HG03103 (cell line): ENCODE measurements at regions not wholly inside any gene's neighbourhood (a gene's known extent, or its start where the extent isn't known, plus 50 kb on each side); places are given as distances from the start of the nearest gene placed in this dataset.

Source experiments
- ATAC-seq: cut with Tn5 transposase; IDR thresholded peaks from one replicate; pipeline ENCODE4 v1.9.1; 2021; ENCODE audit warnings: low read depth; ENCODE audit not compliant: unreplicated experiment

- ATAC-seq = no peak
Observed at GRCh38 chr21:41689289-41689583, 77.6 kb downstream of the RIPK4 start.

DNA sequence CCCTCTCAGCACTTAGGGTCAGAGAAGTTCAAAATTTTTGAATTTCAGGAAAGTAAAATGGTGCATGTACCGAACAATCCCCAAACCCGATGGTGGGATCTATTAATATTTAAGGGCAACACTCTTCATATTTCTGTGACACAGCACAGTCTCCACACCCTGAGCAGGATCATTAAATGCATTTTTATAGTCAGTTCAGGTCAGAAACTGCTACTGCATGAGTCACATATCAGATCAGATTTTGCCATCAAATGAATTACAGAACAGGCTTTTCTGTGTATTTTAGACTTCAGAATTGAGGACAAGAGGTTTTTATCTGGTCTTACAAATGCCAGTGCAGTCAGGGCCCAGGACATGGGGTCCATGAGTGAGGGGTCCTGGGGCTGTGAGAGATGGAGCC is 79.2 kb downstream of the RIPK4 start:
- ATAC-seq = no peak

- no peak for ATAC-seq
Observed at GRCh38 chr21:41686664-41687063, 80.2 kb downstream of the RIPK4 start.

DNA sequence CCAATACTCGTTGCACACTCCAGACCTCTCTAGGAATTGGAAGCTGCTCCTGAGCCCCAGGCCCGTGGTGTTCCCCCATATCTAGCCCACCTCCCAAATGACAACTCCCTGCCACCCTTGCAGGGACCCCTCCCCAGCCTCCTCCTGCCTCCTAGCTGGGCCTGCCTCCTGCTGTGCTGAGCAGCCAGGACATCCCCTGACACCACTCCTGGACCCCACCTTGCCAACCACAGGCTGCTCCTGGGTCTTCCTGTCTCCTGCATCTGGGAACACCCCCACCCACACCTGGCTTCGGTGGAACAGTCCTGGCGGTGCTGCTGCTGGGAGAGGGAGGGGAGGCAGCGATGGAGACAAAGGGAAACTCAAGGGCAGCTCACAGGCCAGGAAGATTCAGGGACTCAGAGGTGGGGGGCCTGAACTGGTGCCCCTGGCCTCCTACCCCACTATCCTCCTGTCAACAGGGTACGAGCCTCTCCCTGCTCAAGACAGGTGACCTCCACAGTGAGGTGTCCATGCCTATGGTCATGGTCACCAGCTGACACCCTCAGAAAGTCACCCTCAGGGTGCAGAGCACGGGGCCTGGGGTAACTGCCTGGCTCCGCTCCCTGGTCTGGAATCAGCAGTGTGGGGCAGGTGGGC is 81.2 kb downstream of the RIPK4 start:
- no peak for ATAC-seq

GRCh38 chr21:41684381-41685245 is 82.2 kb downstream of the RIPK4 start:
- no peak for ATAC-seq

DNA sequence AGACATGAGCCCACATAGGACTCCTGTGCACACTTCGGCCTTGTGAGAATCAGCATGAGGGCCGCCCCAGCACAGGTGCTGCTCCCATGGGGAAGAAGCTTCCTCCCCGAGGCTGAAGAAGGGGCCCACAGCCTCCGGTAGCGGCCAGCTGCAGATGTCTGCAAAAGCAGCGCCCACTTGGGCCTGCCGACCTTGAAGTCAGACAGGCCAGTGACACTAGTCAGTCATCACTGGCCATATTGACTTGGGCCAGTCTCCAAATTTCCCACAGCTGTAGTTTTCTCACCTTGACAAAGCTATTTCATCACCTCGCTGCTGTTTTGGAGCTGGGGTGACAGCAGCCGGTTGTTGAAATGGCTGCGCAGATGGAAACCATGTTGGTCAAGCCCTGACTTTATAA is 83.0 kb downstream of the RIPK4 start:
- no peak for ATAC-seq

- no peak for ATAC-seq
Observed at GRCh38 chr21:41682719-41683179, 84.1 kb downstream of the RIPK4 start.

GRCh38 chr21:41681939-41682718 is 84.7 kb downstream of the RIPK4 start:
- no peak for ATAC-seq

DNA sequence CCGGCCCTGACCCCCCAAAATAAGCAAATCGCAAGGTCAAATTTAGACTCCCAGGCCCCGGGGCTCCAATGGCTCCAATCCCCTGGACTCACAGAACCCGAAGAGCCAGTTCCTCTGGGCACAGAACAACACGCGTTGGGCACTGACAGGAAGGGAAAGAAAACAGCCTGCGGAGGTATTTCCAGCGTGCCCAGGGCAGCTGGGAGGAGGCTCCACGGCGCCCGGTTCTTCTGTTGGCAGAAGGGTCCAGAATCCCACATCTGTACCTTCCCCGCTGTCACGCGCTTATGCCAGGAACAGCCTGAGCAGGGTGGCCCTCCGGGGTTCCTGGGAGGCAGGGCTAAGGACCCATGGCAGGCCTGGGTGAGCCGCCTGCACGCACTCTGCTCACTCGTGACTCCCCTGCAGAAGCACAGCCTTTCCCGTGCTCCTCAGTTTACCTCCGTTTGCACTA is 85.5 kb downstream of the RIPK4 start:
- no peak for ATAC-seq

DNA sequence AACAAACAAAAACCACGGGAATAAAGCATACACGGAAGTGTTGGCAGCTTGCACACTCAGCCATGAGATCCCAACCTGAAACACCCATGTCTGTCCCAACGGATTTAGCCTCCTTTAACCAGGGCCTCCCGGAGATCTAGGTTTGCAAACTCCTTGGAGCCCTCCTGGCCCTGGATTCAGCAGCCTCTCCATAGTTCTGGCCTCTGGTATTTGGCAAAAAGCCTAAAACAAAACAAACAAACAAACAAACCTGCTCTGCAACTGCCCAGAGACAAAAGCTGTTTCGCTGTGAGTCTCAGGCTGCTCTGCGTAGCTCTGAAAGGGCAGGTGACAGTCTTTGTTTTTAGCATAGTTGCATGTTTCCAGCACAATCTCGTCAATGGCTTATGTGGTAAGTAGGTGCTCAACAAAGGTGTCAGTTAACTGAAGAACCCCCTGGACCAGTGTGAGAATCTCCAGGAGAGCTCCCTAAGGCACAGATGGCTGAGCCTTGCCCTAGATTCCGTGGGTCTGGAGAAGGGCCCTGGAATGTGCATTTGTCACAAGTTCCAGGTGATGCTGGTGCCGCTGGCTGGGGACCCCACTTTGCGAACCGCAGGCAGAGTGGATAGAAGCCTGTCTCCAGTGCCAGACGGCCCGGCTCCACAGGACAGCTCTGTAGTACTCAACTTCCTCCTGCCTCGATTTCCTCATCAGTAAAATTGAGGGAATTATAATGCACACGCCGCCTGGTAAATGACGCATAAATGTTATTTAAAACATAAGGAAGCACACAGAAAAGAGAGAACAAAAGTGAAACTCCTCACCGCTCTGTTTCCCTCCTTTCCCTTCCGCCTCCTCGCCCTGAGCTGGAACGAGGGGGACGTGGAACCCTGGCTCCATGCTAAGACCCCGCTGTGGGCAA is 86.2 kb downstream of the RIPK4 start:
- no peak for ATAC-seq

DNA sequence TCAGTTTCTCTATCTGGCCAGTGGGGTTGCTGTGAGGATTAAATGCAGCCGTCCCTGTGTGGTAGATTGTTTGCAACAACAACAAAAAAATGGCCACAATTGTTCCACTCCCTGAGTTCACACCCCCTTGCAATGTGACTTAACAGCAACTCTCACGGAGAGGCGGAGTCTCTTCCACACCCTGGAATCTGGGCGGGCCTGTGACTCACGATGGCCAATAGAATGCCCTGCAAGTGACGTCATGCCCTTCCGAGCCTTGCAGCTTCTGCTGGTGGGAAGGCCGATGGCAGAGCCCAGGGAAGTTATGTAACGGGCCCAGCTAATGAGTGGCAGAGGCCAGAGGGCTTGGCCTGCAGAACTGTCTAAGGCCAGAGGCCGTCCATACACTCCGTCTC is 87.9 kb downstream of the RIPK4 start:
- ATAC-seq = no peak

- no peak for ATAC-seq
Observed at GRCh38 chr21:41678016-41678923, 88.6 kb downstream of the RIPK4 start.

DNA sequence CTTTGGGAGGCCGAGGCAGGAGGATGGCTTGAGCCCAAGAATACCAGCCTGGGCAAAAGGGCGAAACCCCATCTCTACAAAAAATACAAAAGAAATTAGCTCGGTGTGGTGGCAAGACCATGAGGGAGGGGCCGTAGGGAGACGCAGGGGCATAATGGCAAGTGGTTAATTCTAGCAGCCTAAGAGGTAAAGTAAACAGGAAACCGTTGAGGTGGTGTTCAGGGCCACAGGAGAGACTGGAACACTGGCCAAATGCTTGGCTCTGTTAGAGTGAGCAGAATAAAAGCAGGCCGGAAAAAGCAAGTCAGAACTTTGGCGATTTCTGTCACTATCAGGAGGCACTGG is 89.2 kb downstream of the RIPK4 start:
- ATAC-seq = no peak

GRCh38 chr21:41676198-41676597 is 90.7 kb downstream of the RIPK4 start:
- no peak for ATAC-seq

DNA sequence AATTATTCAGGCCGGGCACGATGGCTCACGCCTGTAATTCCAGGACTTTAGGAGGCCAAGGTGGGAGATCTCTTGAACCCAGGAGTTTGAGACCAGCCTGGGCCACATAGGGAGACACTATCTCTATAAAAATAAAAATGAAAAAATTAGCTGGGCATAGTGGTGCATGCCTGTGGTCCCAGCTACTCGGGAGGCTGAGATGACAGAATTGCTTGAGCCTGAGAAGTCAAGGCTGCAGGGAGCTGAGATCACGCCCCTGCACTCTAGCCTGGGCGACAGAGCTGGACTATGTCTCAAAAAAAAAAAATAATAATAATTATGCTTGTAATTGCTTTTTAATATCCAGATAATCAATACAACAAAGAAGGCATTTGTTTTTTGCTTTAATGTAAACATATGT is 91.3 kb downstream of the RIPK4 start:
- ATAC-seq = no peak

- no peak for ATAC-seq
Observed at GRCh38 chr21:41674402-41674801, 92.5 kb downstream of the RIPK4 start.

DNA sequence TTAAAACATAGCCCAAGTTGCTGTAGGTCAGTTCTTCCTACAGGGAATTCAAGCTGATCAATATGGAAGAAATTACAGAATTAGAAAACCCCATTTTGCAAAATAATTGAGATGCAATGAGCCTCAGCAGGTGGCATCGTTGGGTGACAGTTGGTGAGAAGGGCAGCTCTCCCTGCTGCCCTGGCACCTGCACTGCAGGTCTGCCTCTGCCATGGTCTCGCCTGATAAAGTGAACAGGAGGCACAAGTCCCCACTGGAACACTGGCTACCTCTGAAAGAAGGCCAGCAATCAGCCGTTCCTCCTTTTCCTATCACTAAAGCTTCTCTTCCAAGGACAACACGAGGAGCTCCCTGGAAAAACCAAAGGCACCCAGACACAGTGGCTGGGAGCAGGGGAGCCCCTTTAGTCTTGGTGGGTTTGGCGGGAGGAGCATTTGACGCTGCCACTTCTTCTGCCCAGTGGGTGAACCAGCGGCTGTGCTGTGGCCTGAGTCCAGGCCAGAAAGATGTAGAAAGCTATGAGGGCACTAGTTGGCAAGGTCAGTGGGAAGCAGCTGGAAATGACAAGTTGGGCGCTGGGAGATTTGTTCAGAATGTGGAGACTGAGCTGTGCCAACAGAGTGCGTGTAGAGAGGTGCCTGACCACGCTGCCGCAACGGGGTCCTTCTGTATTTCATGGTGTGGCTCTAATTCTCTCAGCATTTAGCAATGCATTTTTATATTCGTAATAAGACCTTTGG is 93.1 kb downstream of the RIPK4 start:
- no peak for ATAC-seq

DNA sequence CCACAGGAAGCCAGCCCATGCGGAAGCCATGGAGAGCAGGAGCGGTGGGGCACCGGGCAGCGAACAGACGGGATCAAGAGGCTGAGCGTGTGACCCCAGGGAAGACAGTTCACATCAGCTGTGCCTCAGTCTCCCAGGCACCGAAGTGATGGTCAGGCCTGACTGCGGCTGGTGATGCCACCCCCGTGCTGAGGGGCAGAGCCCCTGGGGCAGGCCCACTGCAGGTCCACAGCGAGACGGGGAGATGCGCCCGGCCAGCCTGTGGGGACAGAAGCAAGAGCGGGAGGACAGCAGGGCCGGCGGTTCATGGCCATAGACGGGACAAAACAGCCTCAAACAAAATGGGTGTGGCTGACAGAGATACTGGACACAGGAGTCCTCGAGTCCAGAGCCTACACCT is 93.8 kb downstream of the RIPK4 start:
- no peak for ATAC-seq

DNA sequence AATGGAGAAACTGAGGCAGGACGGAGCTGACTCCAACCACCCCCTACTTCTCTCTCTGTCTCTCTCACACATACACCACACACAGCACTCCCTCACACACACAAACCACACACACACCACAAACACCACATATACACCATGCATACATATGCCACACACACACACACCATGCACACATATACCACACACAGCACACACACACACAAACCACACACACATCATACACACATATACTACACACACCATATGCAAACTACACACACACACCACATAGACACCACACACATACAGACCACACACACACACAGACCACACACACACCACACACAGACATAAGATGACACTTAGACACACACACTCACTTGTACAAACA is 94.3 kb downstream of the RIPK4 start:
- no peak for ATAC-seq
